Naive thymus-derived CD8-positive, alpha-beta T cell (primary cell): ENCODE measurements at regions not wholly inside any gene's neighbourhood (a gene's known extent, or its start where the extent isn't known, plus 50 kb on each side); places are given as distances from the start of the nearest gene placed in this dataset.

ENCODE experiments used
- ATAC-seq, 2 donors: fragments of 150-1000 bp; cut with Tn5 transposase in 1 of 2; sonication (Bioruptor Pico), chemical (Tn5 transposase) in 1 of 2; 1 replicate in 1 of 2; 2 replicates in 1 of 2; pipeline ENCODE4 v1.10.0; 2021; ENCODE audit warnings: mild to moderate bottlenecking in 2 of 2, moderate library complexity in 2 of 2
- POLR2A ChIA-PET: fragments of 350-600 bp; sonication (Branson Sonifier 250); formaldehyde crosslinking; loops from one replicate; lab custom pipeline; 2021; ENCODE audit warnings: antibody characterized with exemption; lab: Charles Lee
- DNase-seq, 10 donors: peaks; one replicate each; pipeline versions ENCODE4 v3.0.0 to v3.0.0-alpha.2; 2020 to 2022
- H3K27ac Mint-ChIP-seq, 10 donors: one replicate each; pipeline ENCODE4 v1.8.0; 2020 to 2022; ENCODE audit warnings: mild to moderate bottlenecking in 10 of 10, mixed read lengths in 10 of 10, moderate library complexity in 4 of 10, inconsistent platforms in 1 of 10
- H3K27me3 Mint-ChIP-seq, 5 donors: one replicate each; pipeline ENCODE4 v1.8.0; 2021 to 2022; ENCODE audit warnings: mixed read lengths in 5 of 5
- H3K36me3 Mint-ChIP-seq, 3 donors: one replicate each; pipeline ENCODE4 v1.8.0; 2020 to 2022; ENCODE audit warnings: mixed read lengths in 3 of 3, mild to moderate bottlenecking in 2 of 3, inconsistent platforms in 1 of 3
- H3K4me1 Mint-ChIP-seq, 4 donors: one replicate each; pipeline ENCODE4 v1.8.0; 2021 to 2022; ENCODE audit warnings: mixed read lengths in 4 of 4
- H3K4me3 Mint-ChIP-seq, 10 donors: one replicate each; pipeline ENCODE4 v1.8.0; 2020 to 2022; ENCODE audit warnings: mild to moderate bottlenecking in 10 of 10, mixed read lengths in 10 of 10, moderate library complexity in 6 of 10, inconsistent platforms in 1 of 10
- H3K9me3 Mint-ChIP-seq, 9 donors: one replicate each; pipeline ENCODE4 v1.8.0; 2020 to 2022; ENCODE audit warnings: mixed read lengths in 9 of 9, mild to moderate bottlenecking in 3 of 9, inconsistent platforms in 1 of 9, moderate library complexity in 1 of 9

DNA sequence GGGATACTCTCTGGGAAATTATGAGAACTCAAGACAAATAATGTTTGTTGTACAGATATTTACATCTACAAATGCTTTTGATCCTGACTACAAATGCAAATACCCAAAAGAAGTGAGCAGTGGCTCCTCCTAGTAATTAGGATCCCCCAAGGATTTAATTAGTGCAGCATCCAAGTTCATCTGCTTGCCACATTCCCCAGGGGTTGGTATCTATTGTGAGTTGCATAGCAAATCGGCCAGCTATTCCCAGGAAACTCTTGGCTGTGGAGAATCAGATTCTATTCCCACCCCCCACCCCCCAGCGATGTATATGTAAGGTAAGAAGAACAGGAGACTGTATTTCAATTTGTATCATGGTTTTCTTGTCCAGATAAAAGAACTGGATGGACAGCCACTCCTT lies 725.1 kb upstream of the CDH7 start:
- DNase-seq (no peak), ATAC-seq (no peak)
- no peaks in the 10 kb centered on the region for H3K27me3 Mint-ChIP-seq
- H3K4me1 Mint-ChIP-seq = no peaks in the 10 kb centered on the region
- H3K4me3 Mint-ChIP-seq = no peak overlapping the region
- no peaks in the 10 kb centered on the region for H3K36me3 Mint-ChIP-seq
- POLR2A ChIA-PET = no interaction called here
- no peak overlapping the region for H3K27ac Mint-ChIP-seq
- peaks cover 0 to 12% (median 3%) of the 10 kb centered on the region in 9 donors for H3K9me3 Mint-ChIP-seq

DNA sequence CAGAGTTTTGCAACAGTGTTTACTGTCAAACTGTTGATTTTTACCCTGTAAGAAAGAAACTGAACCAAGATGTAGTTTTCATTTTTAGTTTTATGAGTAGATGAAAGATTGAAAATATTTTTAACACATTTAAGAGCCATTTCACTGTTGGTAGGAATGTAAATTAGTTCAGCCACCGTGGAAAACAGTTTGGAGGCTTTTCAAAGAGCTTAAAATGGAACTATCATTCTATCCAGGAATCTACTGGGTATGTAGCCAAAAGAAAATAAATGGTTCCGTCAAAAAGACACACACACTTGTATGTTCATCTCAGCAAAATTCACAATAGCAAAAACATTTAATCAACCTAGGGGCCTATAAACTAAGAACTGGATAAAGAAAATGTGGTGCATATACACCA lies 729.8 kb upstream of the CDH7 start:
- H3K9me3 Mint-ChIP-seq = peaks cover 0 to 12% (median 7%) of the 10 kb centered on the region in 9 donors
- no peak for ATAC-seq
- H3K27ac Mint-ChIP-seq = no peak overlapping the region
- no peaks in the 10 kb centered on the region for H3K4me1 Mint-ChIP-seq
- H3K36me3 Mint-ChIP-seq = no peaks in the 10 kb centered on the region
- POLR2A ChIA-PET = no interaction called here
- no peak overlapping the region for H3K4me3 Mint-ChIP-seq
- no peak for DNase-seq
- H3K27me3 Mint-ChIP-seq = no peaks in the 10 kb centered on the region

DNA sequence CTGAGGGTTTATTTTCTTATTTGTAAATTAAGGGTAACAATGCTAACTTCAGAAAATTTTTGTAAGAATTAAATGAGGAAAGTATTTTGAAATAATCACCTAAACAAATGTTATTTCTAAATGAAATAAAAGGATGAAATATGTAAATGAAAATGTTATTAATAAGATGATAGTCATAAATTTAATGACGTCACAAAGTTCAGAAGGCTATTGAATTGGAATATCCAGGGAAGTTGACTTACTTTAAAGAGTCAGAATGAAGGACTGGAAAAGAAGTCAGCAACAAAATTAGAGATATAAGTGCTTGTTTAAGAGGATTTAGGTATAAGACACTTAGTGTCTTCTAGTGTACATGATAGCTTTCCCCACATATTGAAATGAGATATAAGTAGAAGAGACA lies 732.6 kb upstream of the CDH7 start:
- H3K36me3 Mint-ChIP-seq = no peaks in the 10 kb centered on the region
- ATAC-seq = no peak
- no peaks in the 10 kb centered on the region for H3K27me3 Mint-ChIP-seq
- H3K27ac Mint-ChIP-seq = no peak overlapping the region
- no peaks in the 10 kb centered on the region for H3K4me1 Mint-ChIP-seq
- peaks cover 0 to 13% (median 7%) of the 10 kb centered on the region in 9 donors for H3K9me3 Mint-ChIP-seq
- H3K4me3 Mint-ChIP-seq = no peak overlapping the region
- POLR2A ChIA-PET = no interaction called here
- DNase-seq = no peak

DNA sequence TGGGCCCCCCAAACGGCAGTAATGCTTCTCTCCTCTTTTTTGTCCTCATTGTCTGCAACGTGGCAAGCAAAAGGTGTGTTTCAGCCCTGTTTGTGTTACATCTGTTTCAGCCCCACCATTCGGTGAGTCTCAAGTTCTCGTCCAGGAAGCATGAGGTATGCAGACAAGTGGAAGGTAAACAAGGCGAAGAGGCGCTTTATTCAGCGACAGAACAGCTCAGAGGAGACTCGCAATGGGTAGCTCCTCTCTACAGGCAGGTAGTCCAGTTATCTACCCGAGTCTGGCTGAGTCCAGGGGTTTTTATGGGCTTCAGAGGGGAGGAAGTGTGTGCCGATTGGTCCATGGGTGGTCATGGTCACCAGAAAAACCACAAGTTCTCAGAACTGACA lies 733.4 kb upstream of the CDH7 start:
- DNase-seq (no peak), ATAC-seq (no peak)
- no peak overlapping the region for H3K27ac Mint-ChIP-seq
- no peak overlapping the region for H3K4me3 Mint-ChIP-seq
- H3K36me3 Mint-ChIP-seq = no peaks in the 10 kb centered on the region
- H3K9me3 Mint-ChIP-seq = peaks cover 5 to 15% (median 8%) of the 10 kb centered on the region in 9 donors
- H3K4me1 Mint-ChIP-seq = no peaks in the 10 kb centered on the region
- no peaks in the 10 kb centered on the region for H3K27me3 Mint-ChIP-seq
- POLR2A ChIA-PET = no interaction called here

DNA sequence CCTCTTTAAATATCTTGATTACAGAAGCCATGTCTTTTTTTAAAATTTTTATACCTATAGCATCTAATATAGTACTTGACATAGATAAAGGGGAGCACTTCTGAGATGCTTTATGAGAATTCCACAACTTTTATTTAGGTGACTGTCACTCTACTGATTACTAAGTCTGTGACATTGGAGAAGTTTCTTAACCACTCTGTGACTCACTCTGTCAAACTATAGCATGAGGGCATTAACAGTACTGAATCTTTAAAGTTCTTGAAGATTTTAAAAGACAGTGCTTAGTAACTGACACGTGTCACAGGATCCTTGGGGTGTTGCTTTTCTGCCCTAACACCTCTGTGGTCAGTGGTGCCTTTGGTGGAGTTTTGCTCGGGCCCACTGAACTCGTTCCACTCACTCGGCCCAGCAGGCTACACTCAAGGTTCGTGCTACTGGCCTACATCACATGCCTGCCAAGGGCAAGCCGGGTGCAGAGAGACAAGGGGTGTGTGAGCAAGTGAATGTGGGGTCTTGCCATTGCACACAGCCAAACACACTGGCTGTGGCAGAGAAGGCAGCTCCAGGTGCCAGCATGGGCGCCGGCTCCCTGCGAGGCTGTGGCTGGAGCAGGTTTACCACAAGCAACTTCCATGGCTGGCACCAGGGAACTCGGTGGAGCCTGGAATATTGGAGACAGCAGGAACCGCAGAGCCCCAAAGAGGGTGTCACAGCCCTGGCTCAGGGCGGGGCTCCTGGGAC lies 734.0 kb upstream of the CDH7 start:
- Mint-ChIP-seq H3K4me1 (no peaks in the 10 kb centered on the region), H3K27me3 (no peaks in the 10 kb centered on the region), H3K36me3 (no peaks in the 10 kb centered on the region), H3K27ac (no peak overlapping the region), H3K4me3 (no peak overlapping the region), H3K9me3 (peaks cover 6 to 20% (median 9%) of the 10 kb centered on the region in 9 donors)
- POLR2A ChIA-PET = no interaction called here
- ATAC-seq = no peak
- DNase-seq = no peak

DNA sequence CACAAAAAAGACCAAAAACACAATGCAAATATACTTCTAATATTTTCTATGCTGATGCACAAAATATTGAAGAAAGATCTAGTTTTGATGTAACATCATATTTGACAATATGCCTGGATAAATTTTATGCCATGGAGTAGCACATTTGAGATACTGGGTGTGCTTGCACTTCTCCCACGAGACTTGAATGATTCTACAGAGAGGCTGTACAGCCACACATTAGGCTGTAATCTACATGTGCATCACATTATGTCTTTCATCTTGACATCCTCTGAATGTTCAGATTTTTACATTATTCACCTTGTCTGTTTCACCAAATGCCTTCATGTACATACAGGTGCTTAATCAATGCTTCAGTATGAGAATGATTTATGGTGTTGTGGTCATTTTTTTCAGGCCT lies 756.4 kb upstream of the CDH7 start:
- Mint-ChIP-seq H3K27ac (no peak overlapping the region), H3K9me3 (peaks cover 0 to 8% (median 0%) of the 10 kb centered on the region in 9 donors), H3K4me1 (no peaks in the 10 kb centered on the region), H3K4me3 (no peak overlapping the region), H3K27me3 (no peaks in the 10 kb centered on the region), H3K36me3 (no peaks in the 10 kb centered on the region)
- no peak for DNase-seq
- no peak for ATAC-seq
- POLR2A ChIA-PET = no interaction called here

DNA sequence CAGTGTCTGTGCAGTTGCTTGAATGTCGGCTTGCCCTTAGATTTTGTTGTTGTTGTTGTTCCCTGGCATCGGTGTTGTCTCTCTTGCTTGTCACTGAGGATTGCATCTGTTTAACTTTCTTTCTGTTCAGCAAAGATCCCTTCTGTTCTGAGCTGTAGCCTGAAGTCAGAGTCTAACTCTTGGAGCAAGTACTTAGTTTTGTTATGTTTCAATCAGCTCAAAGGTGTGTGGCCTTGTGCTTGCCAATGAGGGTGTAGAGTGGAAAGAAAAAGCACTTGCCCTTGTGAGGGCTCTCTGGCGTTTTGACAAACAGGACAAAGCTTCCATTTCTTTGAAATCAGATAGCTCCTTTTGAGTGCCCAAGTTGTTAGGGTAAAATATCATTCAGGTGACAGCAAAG lies 757.1 kb upstream of the CDH7 start:
- Mint-ChIP-seq H3K4me1 (no peaks in the 10 kb centered on the region), H3K36me3 (no peaks in the 10 kb centered on the region), H3K27ac (no peak overlapping the region), H3K9me3 (peaks cover 0 to 8% (median 0%) of the 10 kb centered on the region in 9 donors), H3K27me3 (no peaks in the 10 kb centered on the region), H3K4me3 (no peak overlapping the region)
- POLR2A ChIA-PET = no interaction called here
- no peak for ATAC-seq
- no peak for DNase-seq

DNA sequence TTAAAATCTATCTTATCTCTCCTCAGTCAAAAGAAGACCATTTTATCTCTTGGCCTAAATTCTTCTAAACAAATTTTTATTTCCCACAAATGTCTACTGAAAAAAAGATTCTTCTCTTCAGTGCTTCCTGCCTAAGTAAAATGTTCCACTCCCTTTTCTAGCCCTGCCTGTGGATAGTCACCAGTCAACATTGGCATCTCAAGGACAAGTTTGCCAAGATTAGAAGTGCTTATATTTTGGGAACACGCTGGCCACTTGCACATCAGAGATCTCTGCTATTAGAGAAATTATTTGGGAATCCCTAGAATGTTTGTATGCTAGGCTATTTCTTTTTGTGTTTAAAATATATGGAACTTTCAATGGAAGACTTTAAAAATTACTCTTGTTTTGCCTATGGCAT lies 758.2 kb upstream of the CDH7 start:
- Mint-ChIP-seq H3K4me1 (no peaks in the 10 kb centered on the region), H3K36me3 (no peaks in the 10 kb centered on the region), H3K27ac (no peak overlapping the region), H3K27me3 (no peaks in the 10 kb centered on the region), H3K4me3 (no peak overlapping the region), H3K9me3 (peaks cover 0 to 5% (median 0%) of the 10 kb centered on the region in 9 donors)
- DNase-seq = no peak
- POLR2A ChIA-PET = no interaction called here
- ATAC-seq = no peak

DNA sequence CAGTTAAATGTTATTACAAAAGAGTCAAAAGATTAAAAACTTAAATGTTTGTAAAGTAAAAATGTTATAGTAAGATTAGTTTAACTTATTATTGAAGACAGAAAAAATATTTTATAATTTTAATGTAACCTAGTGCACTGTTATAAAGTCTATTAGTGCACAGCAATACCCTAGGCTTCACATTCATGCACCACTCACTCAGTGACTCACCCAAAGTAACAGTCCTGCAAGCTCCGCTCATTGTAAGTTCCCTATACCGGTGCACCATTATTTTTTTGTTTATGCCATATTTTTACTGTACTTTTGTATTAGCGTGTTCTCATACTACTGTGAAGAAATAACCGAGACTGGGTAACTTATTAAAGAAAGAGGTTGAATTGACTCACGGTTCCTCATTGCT lies 759.7 kb upstream of the CDH7 start:
- H3K9me3 Mint-ChIP-seq = peaks cover 0 to 5% (median 0%) of the 10 kb centered on the region in 9 donors
- POLR2A ChIA-PET = no interaction called here
- no peak overlapping the region for H3K27ac Mint-ChIP-seq
- no peaks in the 10 kb centered on the region for H3K36me3 Mint-ChIP-seq
- ATAC-seq = no peak
- H3K4me1 Mint-ChIP-seq = no peaks in the 10 kb centered on the region
- no peak overlapping the region for H3K4me3 Mint-ChIP-seq
- DNase-seq = no peak
- no peaks in the 10 kb centered on the region for H3K27me3 Mint-ChIP-seq

DNA sequence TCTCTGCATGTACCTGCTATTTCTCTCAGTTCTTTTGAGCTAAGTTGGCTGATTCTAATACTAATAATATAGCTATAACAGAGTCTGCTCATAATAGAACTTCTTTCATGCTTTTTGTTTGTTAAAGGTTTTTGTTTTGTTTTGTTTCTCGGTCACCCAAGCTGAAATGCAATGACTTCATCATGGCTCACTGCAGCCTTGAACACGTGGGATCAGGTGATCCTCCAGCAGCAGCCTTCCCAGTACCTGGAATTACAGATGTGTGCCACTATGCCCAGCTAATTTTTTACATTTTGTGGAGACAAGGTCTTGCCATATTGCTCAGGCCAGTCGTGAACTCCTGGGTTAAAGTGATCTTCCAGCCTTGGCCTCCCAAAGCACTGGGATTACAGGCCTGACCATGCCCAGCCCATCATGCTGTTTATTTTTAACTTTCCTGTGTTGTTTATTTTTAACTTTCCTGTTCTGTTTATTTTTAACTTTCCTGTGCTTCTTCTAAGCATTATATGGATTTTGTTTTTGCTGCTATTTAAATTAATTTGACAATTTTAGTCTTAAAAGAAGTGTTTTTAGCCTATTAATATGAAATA lies 763.8 kb upstream of the CDH7 start:
- POLR2A ChIA-PET = no interaction called here
- H3K27ac Mint-ChIP-seq = no peak overlapping the region
- no peaks in the 10 kb centered on the region for H3K4me1 Mint-ChIP-seq
- DNase-seq (no peak), ATAC-seq (no peak)
- H3K36me3 Mint-ChIP-seq = no peaks in the 10 kb centered on the region
- no peak overlapping the region for H3K4me3 Mint-ChIP-seq
- H3K27me3 Mint-ChIP-seq = no peaks in the 10 kb centered on the region
- peaks cover 0 to 8% (median 0%) of the 10 kb centered on the region in 9 donors for H3K9me3 Mint-ChIP-seq

DNA sequence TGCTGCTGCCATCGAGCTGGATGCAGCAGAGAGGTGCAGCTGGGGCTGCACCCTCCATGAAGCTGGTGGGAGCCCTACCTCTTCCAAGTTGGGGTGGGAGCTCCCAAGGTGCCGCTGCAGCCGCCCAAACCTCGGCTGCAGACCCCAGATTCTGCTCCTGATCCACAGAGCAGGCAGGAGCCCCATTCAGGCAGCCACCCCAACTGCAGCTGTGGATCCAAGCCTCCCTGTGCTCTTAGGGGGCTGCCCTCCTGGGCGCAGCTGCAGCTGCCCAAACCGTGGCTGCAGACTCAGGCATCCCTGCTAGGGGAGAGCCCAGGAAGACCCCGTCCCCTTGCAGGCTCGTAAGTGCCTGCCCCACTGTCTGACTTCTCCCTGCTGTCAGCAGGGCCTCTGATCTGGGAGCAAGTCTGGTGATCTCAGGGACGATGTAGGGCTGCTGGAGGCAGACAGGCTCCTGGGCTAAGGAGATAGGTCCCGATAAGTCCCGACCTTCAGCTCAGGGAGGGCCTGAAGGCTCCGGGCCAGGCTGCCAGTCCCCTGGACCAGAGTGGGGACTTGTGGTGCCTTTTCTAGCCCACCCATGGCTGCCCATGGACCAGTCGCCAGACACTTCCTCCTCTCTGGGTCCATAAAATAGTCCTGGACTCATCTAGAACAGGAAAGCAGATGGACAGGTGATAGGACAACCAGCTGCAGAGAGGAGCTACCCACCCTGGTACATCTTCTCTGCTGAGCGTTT lies 767.1 kb upstream of the CDH7 start:
- no peak overlapping the region for H3K27ac Mint-ChIP-seq
- DNase-seq (no peak), ATAC-seq (no peak)
- peaks cover 0 to 8% (median 2%) of the 10 kb centered on the region in 9 donors for H3K9me3 Mint-ChIP-seq
- no peaks in the 10 kb centered on the region for H3K36me3 Mint-ChIP-seq
- POLR2A ChIA-PET = no interaction called here
- H3K4me1 Mint-ChIP-seq = no peaks in the 10 kb centered on the region
- no peak overlapping the region for H3K4me3 Mint-ChIP-seq
- H3K27me3 Mint-ChIP-seq = no peaks in the 10 kb centered on the region

DNA sequence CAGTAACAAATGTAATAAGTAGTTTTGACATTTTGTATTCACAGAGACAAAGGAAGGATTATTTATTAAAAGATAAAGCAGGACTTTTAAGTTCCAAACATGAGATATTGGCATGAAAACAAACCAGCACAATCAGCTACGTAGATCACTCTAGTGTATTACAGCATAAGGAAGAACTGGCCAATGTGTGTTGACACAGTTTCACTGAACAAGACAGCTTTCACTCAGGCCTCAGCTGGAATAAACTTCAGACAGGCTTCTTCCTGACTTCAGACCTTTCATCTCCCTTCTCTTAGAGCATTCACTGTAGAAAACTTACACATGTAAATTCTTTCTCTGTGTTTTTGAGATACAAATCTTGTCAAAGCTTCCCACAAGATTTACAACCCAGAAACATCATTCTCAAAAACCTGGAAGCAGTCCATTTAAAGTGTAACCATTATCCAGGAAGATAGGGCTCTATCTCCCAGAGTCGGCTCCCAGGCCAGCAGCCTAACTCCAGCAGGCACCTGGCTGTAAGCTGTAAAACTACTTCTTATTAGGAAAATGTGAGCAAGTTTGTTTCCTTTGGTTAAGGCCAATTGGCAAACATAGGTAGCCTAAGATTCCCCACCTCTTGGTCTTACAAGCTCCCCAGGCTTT lies 768.3 kb upstream of the CDH7 start:
- H3K27me3 Mint-ChIP-seq = no peaks in the 10 kb centered on the region
- no peak overlapping the region for H3K27ac Mint-ChIP-seq
- no peaks in the 10 kb centered on the region for H3K4me1 Mint-ChIP-seq
- POLR2A ChIA-PET = no interaction called here
- no peak overlapping the region for H3K4me3 Mint-ChIP-seq
- no peaks in the 10 kb centered on the region for H3K36me3 Mint-ChIP-seq
- DNase-seq (no peak), ATAC-seq (no peak)
- peaks cover 0 to 10% (median 3%) of the 10 kb centered on the region in 9 donors for H3K9me3 Mint-ChIP-seq

DNA sequence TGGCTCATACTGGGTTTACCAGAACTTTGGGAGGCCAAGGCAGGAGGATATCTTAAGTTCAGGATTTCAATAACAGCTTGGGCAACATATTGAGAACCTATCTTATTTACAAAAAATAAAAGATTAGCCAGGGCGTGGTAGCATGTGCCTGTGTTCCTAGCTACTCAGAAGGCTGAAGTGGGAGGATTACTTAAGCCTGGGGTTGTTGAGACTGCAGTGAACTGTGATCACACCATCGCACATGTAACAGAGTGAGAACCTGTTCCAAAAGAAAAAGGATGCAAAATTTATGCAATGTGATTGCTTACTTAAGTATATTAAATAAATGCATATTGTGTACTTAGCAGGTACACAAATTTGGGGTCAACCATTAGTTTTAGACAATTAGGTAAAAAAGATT lies 768.9 kb upstream of the CDH7 start:
- Mint-ChIP-seq H3K9me3 (peaks cover 0 to 10% (median 3%) of the 10 kb centered on the region in 9 donors), H3K36me3 (no peaks in the 10 kb centered on the region), H3K4me1 (no peaks in the 10 kb centered on the region), H3K4me3 (no peak overlapping the region), H3K27me3 (no peaks in the 10 kb centered on the region), H3K27ac (no peak overlapping the region)
- DNase-seq (no peak), ATAC-seq (no peak)
- POLR2A ChIA-PET = no interaction called here
